ENCODE measurements at regions not wholly inside any gene's neighbourhood (a gene's known extent, or its start where the extent isn't known, plus 50 kb on each side); places are given as distances from the start of the nearest gene placed in this dataset.

DNA sequence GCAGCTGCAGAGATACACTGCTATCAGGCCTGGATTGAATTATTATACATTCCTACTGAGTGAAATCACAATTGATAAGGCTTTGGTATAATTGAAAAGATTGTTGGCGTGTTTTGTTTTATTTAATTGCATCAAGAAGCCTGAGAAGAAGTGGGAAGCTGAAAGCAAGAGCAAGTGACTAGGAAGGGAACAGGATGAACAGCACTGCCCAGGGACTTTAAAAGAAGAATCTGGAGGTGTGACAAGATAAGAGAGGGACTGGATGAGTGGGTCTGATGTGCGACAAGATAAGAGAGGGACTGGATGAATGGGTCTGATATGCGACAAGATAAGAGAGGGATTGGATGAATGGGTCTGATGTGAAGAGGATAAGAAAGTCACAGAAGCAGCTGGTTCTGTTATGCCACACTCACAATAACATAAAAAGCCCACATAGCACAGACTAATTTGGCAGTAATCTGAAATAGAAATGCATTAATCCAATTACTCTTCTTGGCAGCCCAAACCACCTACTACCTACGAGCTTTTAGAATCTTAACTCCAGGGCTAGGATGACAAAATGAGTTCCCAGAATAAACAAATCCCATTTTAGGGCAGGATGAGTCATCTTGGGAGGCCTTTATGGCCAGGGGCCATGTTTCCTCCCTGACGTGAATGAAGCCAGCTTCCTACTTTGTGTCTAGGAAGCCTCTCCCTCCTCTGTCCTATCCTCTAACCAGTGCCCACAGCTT, 129.7 kb downstream of the DUSP10 start:
- TF ChIP-seq, protein P1, sequence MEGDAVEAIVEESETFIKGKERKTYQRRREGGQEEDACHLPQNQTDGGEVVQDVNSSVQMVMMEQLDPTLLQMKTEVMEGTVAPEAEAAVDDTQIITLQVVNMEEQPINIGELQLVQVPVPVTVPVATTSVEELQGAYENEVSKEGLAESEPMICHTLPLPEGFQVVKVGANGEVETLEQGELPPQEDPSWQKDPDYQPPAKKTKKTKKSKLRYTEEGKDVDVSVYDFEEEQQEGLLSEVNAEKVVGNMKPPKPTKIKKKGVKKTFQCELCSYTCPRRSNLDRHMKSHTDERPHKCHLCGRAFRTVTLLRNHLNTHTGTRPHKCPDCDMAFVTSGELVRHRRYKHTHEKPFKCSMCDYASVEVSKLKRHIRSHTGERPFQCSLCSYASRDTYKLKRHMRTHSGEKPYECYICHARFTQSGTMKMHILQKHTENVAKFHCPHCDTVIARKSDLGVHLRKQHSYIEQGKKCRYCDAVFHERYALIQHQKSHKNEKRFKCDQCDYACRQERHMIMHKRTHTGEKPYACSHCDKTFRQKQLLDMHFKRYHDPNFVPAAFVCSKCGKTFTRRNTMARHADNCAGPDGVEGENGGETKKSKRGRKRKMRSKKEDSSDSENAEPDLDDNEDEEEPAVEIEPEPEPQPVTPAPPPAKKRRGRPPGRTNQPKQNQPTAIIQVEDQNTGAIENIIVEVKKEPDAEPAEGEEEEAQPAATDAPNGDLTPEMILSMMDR (conservative IDR thresholded peaks at IDR 0.05 in 1 of 2, IDR thresholded peaks at IDR 0.05 in 1 of 2; ENCODE audit: low read depth in 1 of 2, low read length in 2 of 2): no peak
- TF ChIP-seq EZH2 (IDR thresholded peaks at IDR 0.05; ENCODE audit: low read length, missing control alignments): no peak
